ENCODE measurements at regions not wholly inside any gene's neighbourhood (a gene's known extent, or its start where the extent isn't known, plus 50 kb on each side); places are given as distances from the start of the nearest gene placed in this dataset.

- TF ChIP-seq CTCF (conservative IDR thresholded peaks at IDR 0.05 in 1 of 2, IDR thresholded peaks at IDR 0.05 in 1 of 2; ENCODE audit: extremely low read depth in 1 of 2, insufficient read depth in 1 of 2, low read depth in 1 of 2, low read length in 2 of 2) (no peak), EZH2 (IDR thresholded peaks at IDR 0.05; ENCODE audit: borderline replicate concordance, low read length) (no peak)
These were observed 183.8 kb downstream of the MYCN start for GRCh38 chr2:16123856-16124780.
